OCI-LY1 (cell line): ENCODE measurements at regions not wholly inside any gene's neighbourhood (a gene's known extent, or its start where the extent isn't known, plus 50 kb on each side); places are given as distances from the start of the nearest gene placed in this dataset.

Source experiments
- H2AFZ ChIP-seq: fragments of 200-600 bp; sonication (generic), shearing (Covaris generic); 2 replicates; pipeline ENCODE4 v1.6.0; 2014; ENCODE audit warnings: antibody characterized with exemption, mild to moderate bottlenecking, low read length
- H3F3A ChIP-seq: fragments of 200-600 bp; sonication (generic), shearing (Covaris generic); 2 replicates; pipeline ENCODE4 v1.6.0; 2014; ENCODE audit warnings: mild to moderate bottlenecking, antibody characterized with exemption, low read length, moderate library complexity; ENCODE audit not compliant: insufficient read depth
- H3K27ac ChIP-seq: fragments of 200-600 bp; sonication (generic); 2 replicates; pipeline ENCODE4 v1.5.1; 2014; ENCODE audit warnings: low read length, mixed run types, mild to moderate bottlenecking, low read depth; ENCODE audit not compliant: poor library complexity, severe bottlenecking
- H3K27me3 ChIP-seq: fragments of 200-600 bp; sonication (generic); 2 replicates; pipeline ENCODE4 v1.6.0; 2014; ENCODE audit warnings: antibody characterized with exemption, mild to moderate bottlenecking, low read length, moderate library complexity; ENCODE audit not compliant: insufficient read depth
- H3K36me3 ChIP-seq: fragments of 200-600 bp; sonication (generic); 2 replicates; pipeline ENCODE4 v1.6.1; 2014; ENCODE audit warnings: mild to moderate bottlenecking, antibody characterized with exemption, low read length, moderate library complexity, mixed read lengths; ENCODE audit not compliant: insufficient read depth
- H3K4me1 ChIP-seq: fragments of 200-600 bp; sonication (generic); 2 replicates; pipeline ENCODE4 v1.5.1; 2014; ENCODE audit warnings: mild to moderate bottlenecking, low read length, moderate library complexity; ENCODE audit not compliant: insufficient read depth, severe bottlenecking
- H3K4me2 ChIP-seq: fragments of 200-600 bp; sonication (generic), shearing (Covaris generic); 2 replicates; pipeline ENCODE4 v1.6.1; 2014; ENCODE audit warnings: low read length
- H3K4me3 ChIP-seq: fragments of 200-600 bp; sonication (generic); 2 replicates; pipeline ENCODE4 v1.5.1; 2014; ENCODE audit warnings: low read length, low read depth, mild to moderate bottlenecking, mixed read lengths; ENCODE audit not compliant: poor library complexity, severe bottlenecking
- H3K79me2 ChIP-seq: fragments of 200-600 bp; shearing (Covaris generic); 2 replicates; pipeline ENCODE4 v1.6.1; 2016; ENCODE audit warnings: mixed run types, low read length, mixed read lengths; ENCODE audit not compliant: insufficient read depth
- H3K9ac ChIP-seq: fragments of 200-600 bp; sonication (generic), shearing (Covaris generic); 2 replicates; pipeline ENCODE4 v1.6.1; 2014; ENCODE audit warnings: mild to moderate bottlenecking, low read length, mixed read lengths
- H3K9me2 ChIP-seq: fragments of 200-600 bp; sonication (generic), shearing (Covaris generic); 2 replicates; pipeline ENCODE4 v1.6.1; 2014; ENCODE audit warnings: low read depth, mild to moderate bottlenecking, low read length, mixed read lengths
- H3K9me3 ChIP-seq: fragments of 200-600 bp; shearing (Covaris generic); 2 replicates; pipeline ENCODE4 v1.6.1; 2014; ENCODE audit warnings: low read length, mixed read lengths
- H4K20me1 ChIP-seq: fragments of 200-600 bp; sonication (generic), shearing (Covaris generic); 2 replicates; pipeline ENCODE4 v1.6.0; 2016; ENCODE audit warnings: mild to moderate bottlenecking, low read length; ENCODE audit not compliant: insufficient read depth
- CTCF ChIP-seq: fragments of 200-600 bp; sonication (generic), shearing (Covaris generic); IDR thresholded peaks from 2 replicates; pipeline ENCODE4 v1.5.1; 2017; ENCODE audit warnings: mild to moderate bottlenecking, antibody characterized with exemption, low read length, moderate library complexity, mixed read lengths
- EZH2 ChIP-seq: fragments of 200-600 bp; sonication (generic), shearing (Covaris generic); IDR thresholded peaks from 2 replicates; pipeline ENCODE4 v1.8.0; 2017; ENCODE audit warnings: borderline replicate concordance, mixed run types, mild to moderate bottlenecking, antibody characterized with exemption, low read length, moderate library complexity, mixed read lengths

DNA sequence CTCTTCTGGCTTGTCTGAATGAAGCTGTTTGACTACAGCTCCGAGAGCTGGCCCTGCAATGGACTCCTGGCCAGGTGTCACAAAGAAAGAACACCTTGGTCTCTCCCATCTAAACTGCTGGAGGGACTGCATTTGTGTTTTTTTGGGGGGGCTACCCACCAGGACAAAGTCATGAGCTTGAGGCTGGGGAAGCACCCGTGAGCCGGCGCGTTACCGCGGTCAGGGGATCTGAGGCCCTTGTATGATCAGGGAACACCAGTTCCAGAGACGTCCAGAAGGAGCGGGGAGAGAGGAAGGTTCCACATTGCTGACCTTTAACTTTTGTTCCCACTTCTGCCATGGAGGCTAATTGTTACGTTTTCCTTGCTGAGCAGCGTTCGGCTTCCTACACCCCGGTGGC, 84.5 kb upstream of the C1orf174 start:
- H3K27me3 ChIP-seq, result peaks cover 9% of the 10 kb centered on the region; the same call in 1 of the 2 replicates
- H3K9ac ChIP-seq, result no peak overlapping the region
- TF ChIP-seq CTCF (no peak), EZH2 (no peak)
- no peaks in the 10 kb centered on the region for H3K79me2 ChIP-seq
- H3K4me2 ChIP-seq, result no peak overlapping the region
- H3K36me3 ChIP-seq, result no peaks in the 10 kb centered on the region
- H3K4me1 ChIP-seq, result no peaks in the 10 kb centered on the region
- H3K4me3 ChIP-seq, result no peak overlapping the region
- no peaks in the 10 kb centered on the region for H4K20me1 ChIP-seq
- H2AFZ ChIP-seq, result no peak overlapping the region
- H3F3A ChIP-seq, result no peaks in the 10 kb centered on the region
- no peak overlapping the region for H3K27ac ChIP-seq
- no peaks in the 10 kb centered on the region for H3K9me2 ChIP-seq
- H3K9me3 ChIP-seq, result no peaks in the 10 kb centered on the region

DNA sequence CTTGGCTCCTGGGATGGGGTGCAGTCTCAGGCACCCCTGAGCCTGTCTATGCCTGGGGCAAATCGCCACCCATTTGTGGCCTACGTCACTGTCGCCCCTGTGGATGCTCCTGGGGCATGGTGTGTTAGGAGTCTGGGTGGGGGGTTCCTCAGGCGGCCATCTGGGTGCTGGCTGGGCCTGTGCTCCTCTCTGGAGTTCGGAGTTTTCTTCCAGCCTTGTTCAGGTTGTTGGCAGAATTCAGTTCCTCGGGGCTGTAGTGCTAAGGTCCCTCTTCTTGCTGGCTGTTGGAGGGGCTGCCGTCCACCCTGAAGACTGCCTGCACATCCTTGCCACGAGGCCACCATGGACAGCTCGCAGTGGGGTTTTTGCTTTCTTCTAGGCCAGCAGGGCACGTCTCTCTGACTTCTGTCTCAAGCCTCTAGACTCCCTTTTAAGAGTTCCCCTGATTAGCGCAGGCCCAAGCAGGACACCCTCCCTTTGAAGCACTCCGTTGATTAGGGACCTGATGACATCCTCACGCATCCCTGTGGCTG, 86.7 kb upstream of the C1orf174 start:
- no peaks in the 10 kb centered on the region for H3K79me2 ChIP-seq
- H3K9me3 ChIP-seq, result peaks cover 3% of the 10 kb centered on the region; the same call in 1 of the 2 replicates
- H3K9ac ChIP-seq, result no peak overlapping the region
- no peak for TF ChIP-seq EZH2
- no peak for TF ChIP-seq CTCF
- no peak overlapping the region for H2AFZ ChIP-seq
- no peak overlapping the region for H3K4me3 ChIP-seq
- H3K4me2 ChIP-seq, result no peak overlapping the region
- H3K36me3 ChIP-seq, result no peaks in the 10 kb centered on the region
- H3K9me2 ChIP-seq, result no peaks in the 10 kb centered on the region
- no peak overlapping the region for H3K27ac ChIP-seq
- no peaks in the 10 kb centered on the region for H4K20me1 ChIP-seq
- peaks cover 9% of the 10 kb centered on the region; the same call in 1 of the 2 replicates for H3K27me3 ChIP-seq
- no peaks in the 10 kb centered on the region for H3F3A ChIP-seq
- no peaks in the 10 kb centered on the region for H3K4me1 ChIP-seq

- Histone ChIP-seq H3K9me3 (peaks cover 3% of the 10 kb centered on the region; the same call in 1 of the 2 replicates), H3F3A (no peaks in the 10 kb centered on the region), H3K4me2 (no peak overlapping the region), H3K27me3 (peaks cover 4% of the 10 kb centered on the region; the same call in 1 of the 2 replicates), H3K79me2 (no peaks in the 10 kb centered on the region), H3K4me1 (no peaks in the 10 kb centered on the region), H3K27ac (no peak overlapping the region), H3K4me3 (no peak overlapping the region), H4K20me1 (no peaks in the 10 kb centered on the region), H3K9me2 (no peaks in the 10 kb centered on the region), H3K36me3 (no peaks in the 10 kb centered on the region), H2AFZ (no peak overlapping the region), H3K9ac (no peak overlapping the region)
- TF ChIP-seq EZH2, result no peak
- TF ChIP-seq CTCF, result no peak
Measured at GRCh38 chr1:3987669-3988235, 87.7 kb upstream of the C1orf174 start.
